RWPE2 (cell line): ENCODE measurements at regions not wholly inside any gene's neighbourhood (a gene's known extent, or its start where the extent isn't known, plus 50 kb on each side); places are given as distances from the start of the nearest gene placed in this dataset.
A peak's percentile ranks its signal among the peaks of the same experiment; 100 is the strongest.

ENCODE experiments used
- ATAC-seq: fragments of 200-7000 bp; cut with Tn5 transposase; 3 replicates; pipeline ENCODE4 v1.9.1; 2021; ENCODE audit warnings: low read depth
- DNase-seq: peaks from one replicate; pipeline ENCODE4 v3.0.0-alpha.2; 2020; ENCODE audit warnings: low spot score
- H3K27ac ChIP-seq: fragments of 450-650 bp; 2 replicates; pipeline ENCODE4 v1.5.1; 2017; ENCODE audit warnings: mild to moderate bottlenecking; ENCODE audit not compliant: poor library complexity, severe bottlenecking
- H3K27me3 ChIP-seq: fragments of 250-450 bp; sonication (Bioruptor Pico); 2 replicates; pipeline ENCODE4 v1.5.1; 2021; ENCODE audit warnings: mild to moderate bottlenecking, moderate library complexity; ENCODE audit not compliant: insufficient read depth, poor library complexity, severe bottlenecking
- H3K36me3 ChIP-seq: fragments of 250-450 bp; sonication (Bioruptor Pico); 2 replicates; pipeline ENCODE4 v1.5.1; 2020; ENCODE audit warnings: low read depth, mild to moderate bottlenecking, moderate library complexity
- H3K4me1 ChIP-seq: fragments of 250-450 bp; sonication (Bioruptor Pico); 2 replicates; pipeline ENCODE4 v1.5.1; 2021; ENCODE audit warnings: mild to moderate bottlenecking, moderate library complexity; ENCODE audit not compliant: insufficient read depth, poor library complexity, severe bottlenecking
- H3K4me3 ChIP-seq: fragments of 250-450 bp; sonication (Bioruptor Pico); 2 replicates; pipeline ENCODE4 v1.5.1; 2021; ENCODE audit warnings: mild to moderate bottlenecking, moderate library complexity; ENCODE audit not compliant: severe bottlenecking
- H3K9me3 ChIP-seq: fragments of 250-450 bp; sonication (Bioruptor Pico); 2 replicates; pipeline ENCODE4 v1.5.1; 2021; ENCODE audit warnings: mild to moderate bottlenecking, moderate library complexity; ENCODE audit not compliant: severe bottlenecking
- CTCF ChIP-seq: fragments of 450-650 bp; IDR thresholded peaks from one replicate; pipeline ENCODE4 v1.5.1; 2017; ENCODE audit warnings: mild to moderate bottlenecking, moderate library complexity; ENCODE audit not compliant: poor library complexity, severe bottlenecking

GRCh38 chrX:150152036-150152435, 211.1 kb upstream of the MAMLD1 start:
- H3K9me3 ChIP-seq = no peaks in the 10 kb centered on the region
- H3K27me3 ChIP-seq = no peaks in the 10 kb centered on the region
- H3K27ac ChIP-seq = no peak overlapping the region
- ATAC-seq (no peak), DNase-seq (no peak)
- no peak for TF ChIP-seq CTCF
- H3K4me1 ChIP-seq = peaks cover 7% of the 10 kb centered on the region
- no peak overlapping the region for H3K4me3 ChIP-seq
- H3K36me3 ChIP-seq = no peaks in the 10 kb centered on the region

GRCh38 chrX:150152546-150152945, 210.6 kb upstream of the MAMLD1 start:
- DNase-seq (no peak), ATAC-seq (no peak)
- Histone ChIP-seq H3K9me3 (no peaks in the 10 kb centered on the region), H3K27me3 (no peaks in the 10 kb centered on the region), H3K4me1 (peaks cover 7% of the 10 kb centered on the region), H3K36me3 (no peaks in the 10 kb centered on the region), H3K27ac (no peak overlapping the region), H3K4me3 (no peak overlapping the region)
- no peak for TF ChIP-seq CTCF

DNA sequence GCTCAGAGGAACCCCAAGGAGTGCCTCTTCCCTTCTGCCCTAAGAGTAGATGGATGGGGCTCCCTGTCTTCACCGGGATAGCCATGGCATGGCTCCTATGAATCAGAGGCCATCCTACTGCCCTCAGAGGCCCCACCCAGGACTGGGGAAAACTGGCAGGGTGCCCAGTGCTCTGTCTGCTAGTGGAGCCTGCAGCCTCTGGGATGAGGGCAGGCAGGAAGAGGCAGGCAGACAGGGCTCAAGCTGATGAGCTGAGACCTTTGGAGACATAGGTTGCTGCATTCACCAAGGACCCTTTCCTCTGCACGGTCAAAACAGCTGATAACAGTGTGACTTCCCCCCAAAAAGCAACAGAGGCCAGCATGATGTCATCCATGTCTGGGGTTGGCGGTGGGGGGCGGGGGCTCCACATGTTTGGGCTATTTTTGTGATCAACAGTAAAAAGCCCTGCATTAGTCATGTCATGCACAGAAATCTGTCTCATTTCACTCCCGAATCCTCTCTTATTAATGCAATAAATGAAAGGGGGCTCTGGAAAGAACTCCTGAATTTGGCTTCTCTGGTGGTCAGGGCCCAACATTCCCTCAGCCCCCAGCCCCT, 207.6 kb upstream of the MAMLD1 start:
- Histone ChIP-seq H3K4me3 (no peak overlapping the region), H3K27ac (no peak overlapping the region), H3K9me3 (no peaks in the 10 kb centered on the region), H3K4me1 (peaks cover 7% of the 10 kb centered on the region), H3K36me3 (no peaks in the 10 kb centered on the region), H3K27me3 (no peaks in the 10 kb centered on the region)
- no peak for TF ChIP-seq CTCF
- ATAC-seq (peak; percentile 92), DNase-seq (peak; percentile 61)

GRCh38 chrX:150156615-150157014, 206.5 kb upstream of the MAMLD1 start:
- DNase-seq (no peak), ATAC-seq (no peak)
- Histone ChIP-seq H3K4me3 (no peak overlapping the region), H3K27ac (no peak overlapping the region), H3K9me3 (no peaks in the 10 kb centered on the region), H3K4me1 (peaks cover 7% of the 10 kb centered on the region), H3K27me3 (no peaks in the 10 kb centered on the region), H3K36me3 (no peaks in the 10 kb centered on the region)
- no peak for TF ChIP-seq CTCF

GRCh38 chrX:150157291-150157690, 205.8 kb upstream of the MAMLD1 start:
- Histone ChIP-seq H3K4me1 (peaks cover 7% of the 10 kb centered on the region), H3K9me3 (no peaks in the 10 kb centered on the region), H3K27me3 (no peaks in the 10 kb centered on the region), H3K4me3 (no peak overlapping the region), H3K36me3 (no peaks in the 10 kb centered on the region), H3K27ac (no peak overlapping the region)
- TF ChIP-seq CTCF = no peak
- ATAC-seq (no peak), DNase-seq (no peak)
